ENCODE measurements at regions not wholly inside any gene's neighbourhood (a gene's known extent, or its start where the extent isn't known, plus 50 kb on each side); places are given as distances from the start of the nearest gene placed in this dataset.

DNA sequence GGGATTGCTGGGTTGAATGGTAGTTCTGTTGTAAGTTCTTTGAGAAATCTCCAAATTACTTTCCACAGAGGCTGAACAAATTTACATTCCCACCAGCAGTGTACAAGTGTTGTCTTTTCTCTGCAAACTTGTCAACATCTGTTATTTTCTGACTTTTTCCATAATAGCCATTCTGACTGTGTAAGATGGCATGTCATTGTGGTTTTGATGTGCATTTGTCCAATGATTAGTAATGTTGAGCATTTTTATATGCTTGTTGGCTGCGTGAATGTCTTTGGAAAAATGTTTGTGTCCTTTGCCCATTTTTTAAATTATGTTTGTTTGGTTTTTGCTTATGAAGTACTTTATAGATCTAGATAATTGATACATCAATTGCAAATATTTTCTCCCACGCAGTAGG is 1025.0 kb downstream of the JRKL start:
- no peaks in the 10 kb centered on the region for H3K4me1 Mint-ChIP-seq (ENCODE audit: low read depth)
- peaks cover 18% of the 10 kb centered on the region for H3K9me3 Mint-ChIP-seq
- no peak overlapping the region for H3K27ac Mint-ChIP-seq
- H3K4me3 Mint-ChIP-seq = no peak overlapping the region
- CTCF ChIA-PET = no interaction called here
- DNase-seq = no peak
- no peaks in the 10 kb centered on the region for H3K36me3 Mint-ChIP-seq
- intact Hi-C loops (cut with micrococcal nuclease) = no loop called here
- POLR2A ChIA-PET = no interaction called here
- H3K27me3 Mint-ChIP-seq = no peaks in the 10 kb centered on the region

DNA sequence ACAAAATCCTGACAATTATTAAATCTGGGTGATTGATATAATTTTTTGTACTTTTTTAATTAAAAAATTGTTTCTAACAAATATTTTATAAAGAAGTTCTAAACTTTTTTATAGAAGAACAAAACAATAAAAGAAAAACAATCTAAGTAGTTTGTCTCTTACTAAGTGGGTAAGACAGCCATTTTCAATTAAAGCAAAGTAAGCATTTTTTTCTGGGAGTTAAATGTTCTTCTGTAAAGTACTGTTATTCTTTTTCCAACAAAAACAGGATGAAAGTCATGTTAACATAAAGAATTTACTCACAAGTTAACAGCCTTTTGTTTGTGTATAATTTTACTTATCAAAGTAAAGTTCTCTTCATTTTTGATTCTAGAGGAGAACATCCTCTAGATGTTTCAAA is 1029.9 kb downstream of the JRKL start:
- Mint-ChIP-seq H3K4me1 (ENCODE audit: low read depth) (no peaks in the 10 kb centered on the region), H3K9me3 (peaks cover 5% of the 10 kb centered on the region), H3K27ac (no peak overlapping the region), H3K36me3 (no peaks in the 10 kb centered on the region), H3K4me3 (no peak overlapping the region), H3K27me3 (no peaks in the 10 kb centered on the region)
- intact Hi-C loops (cut with micrococcal nuclease) = no loop called here
- ChIA-PET POLR2A (no interaction called here), CTCF (no interaction called here)
- no peak for DNase-seq

DNA sequence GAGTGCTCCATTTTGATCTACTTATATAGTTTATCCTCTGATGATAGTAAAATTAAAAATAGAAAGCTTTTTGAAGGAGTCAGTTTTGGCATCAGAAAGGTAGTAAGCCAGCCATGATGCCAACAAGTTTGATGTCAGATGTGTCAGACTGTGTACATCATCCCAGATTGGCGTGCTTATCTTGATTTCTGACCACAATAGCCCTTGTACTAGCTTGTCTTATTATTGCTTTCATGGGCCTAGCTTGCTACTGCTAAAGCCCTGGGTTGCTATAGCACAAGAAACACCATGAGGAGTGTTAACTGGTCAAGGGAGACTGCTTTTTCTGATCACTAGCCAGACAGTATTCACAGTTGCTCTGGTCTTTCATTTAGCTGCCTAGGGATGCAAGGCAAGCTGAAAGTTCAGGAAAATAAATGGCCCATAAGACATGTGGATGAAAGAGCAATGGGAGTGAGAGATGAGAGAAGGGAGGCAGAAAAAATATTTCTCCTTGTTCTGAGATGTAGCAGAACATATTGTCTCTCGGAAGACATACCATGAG is 1038.5 kb downstream of the JRKL start:
- no peak for DNase-seq
- intact Hi-C loops (cut with micrococcal nuclease) = no loop called here
- CTCF ChIA-PET = no interaction called here
- H3K27ac Mint-ChIP-seq = no peak overlapping the region
- H3K27me3 Mint-ChIP-seq = no peaks in the 10 kb centered on the region
- H3K36me3 Mint-ChIP-seq = no peaks in the 10 kb centered on the region
- peaks cover 4% of the 10 kb centered on the region for H3K9me3 Mint-ChIP-seq
- no peaks in the 10 kb centered on the region for H3K4me1 Mint-ChIP-seq (ENCODE audit: low read depth)
- POLR2A ChIA-PET = no interaction called here
- no peak overlapping the region for H3K4me3 Mint-ChIP-seq

DNA sequence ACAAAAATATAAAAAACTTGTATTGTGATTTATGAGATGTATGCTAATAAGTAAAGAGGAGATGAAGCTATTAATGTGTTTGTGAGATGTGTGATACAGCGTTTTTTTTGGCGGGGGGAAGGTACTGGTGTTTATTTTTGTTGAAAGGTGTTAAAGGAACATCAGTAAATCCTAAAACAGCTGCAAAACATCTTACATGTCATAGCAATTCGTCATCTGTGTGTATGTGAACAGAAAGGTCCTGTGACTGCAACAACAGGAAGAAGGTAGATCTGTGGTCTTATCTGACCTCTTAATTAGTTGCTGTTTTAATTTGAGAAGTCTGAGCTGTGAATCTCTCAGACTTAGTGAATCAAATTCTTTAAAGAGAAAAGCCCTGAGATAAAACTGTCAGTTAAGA is 1041.1 kb downstream of the JRKL start:
- intact Hi-C loops (cut with micrococcal nuclease) = no loop called here
- H3K4me3 Mint-ChIP-seq = no peak overlapping the region

DNA sequence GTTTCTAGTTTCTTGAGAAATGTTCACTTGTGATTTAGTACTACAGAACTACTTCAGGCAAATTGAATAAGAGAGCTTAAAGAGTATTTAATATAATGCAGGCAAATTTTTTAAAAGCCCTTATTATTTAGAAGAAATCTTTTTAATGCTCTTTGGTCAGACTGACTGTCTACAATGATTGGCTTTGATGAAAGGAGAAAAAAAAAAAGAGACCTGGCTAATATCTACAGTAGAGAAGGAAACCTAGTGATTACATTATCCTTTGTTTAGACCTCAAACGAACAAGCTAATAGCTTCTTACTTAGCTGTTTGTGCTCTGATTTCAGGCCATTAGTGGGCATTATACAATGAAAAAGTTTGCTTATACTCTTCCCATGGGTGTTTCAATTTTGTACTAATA is 1043.1 kb downstream of the JRKL start:
- Mint-ChIP-seq H3K4me3 (no peak overlapping the region), H3K9me3 (peaks cover 4% of the 10 kb centered on the region), H3K27ac (no peak overlapping the region), H3K27me3 (no peaks in the 10 kb centered on the region), H3K4me1 (ENCODE audit: low read depth) (no peaks in the 10 kb centered on the region), H3K36me3 (no peaks in the 10 kb centered on the region)
- ChIA-PET POLR2A (no interaction called here), CTCF (no interaction called here)
- intact Hi-C loops (cut with micrococcal nuclease) = no loop called here
- no peak for DNase-seq

More for the DNA sequence above, 1041.1 kb downstream of the JRKL start:
- CTCF ChIA-PET = no interaction called here
- DNase-seq = no peak
- Mint-ChIP-seq H3K9me3 (peaks cover 4% of the 10 kb centered on the region), H3K36me3 (no peaks in the 10 kb centered on the region), H3K27ac (no peak overlapping the region), H3K4me1 (ENCODE audit: low read depth) (no peaks in the 10 kb centered on the region), H3K27me3 (no peaks in the 10 kb centered on the region)
- POLR2A ChIA-PET = no interaction called here

DNA sequence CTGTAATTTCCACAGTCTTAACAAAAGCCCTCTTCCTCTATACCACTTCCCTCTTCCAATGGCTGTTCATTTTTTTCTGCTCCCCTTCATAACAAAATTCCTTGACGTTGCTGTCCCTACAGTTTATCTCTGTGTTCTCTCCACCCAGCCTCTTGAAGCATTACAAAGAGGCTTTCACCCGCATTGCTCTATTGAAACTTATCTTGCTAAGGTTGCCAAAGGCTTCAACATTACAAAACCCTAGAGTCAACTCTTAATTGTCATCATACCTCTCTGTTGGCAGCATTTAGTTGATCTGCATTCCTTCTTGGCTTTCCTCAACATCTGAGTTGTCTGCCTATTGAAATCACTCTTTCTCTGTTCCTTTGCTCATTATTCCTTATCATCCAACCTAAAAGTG is 1055.7 kb downstream of the JRKL start:
- Mint-ChIP-seq H3K4me1 (ENCODE audit: low read depth) (no peaks in the 10 kb centered on the region), H3K4me3 (no peak overlapping the region), H3K36me3 (no peaks in the 10 kb centered on the region), H3K27me3 (no peaks in the 10 kb centered on the region), H3K9me3 (peaks cover 13% of the 10 kb centered on the region), H3K27ac (no peak overlapping the region)
- POLR2A ChIA-PET = no interaction called here
- intact Hi-C loops (cut with micrococcal nuclease) = no loop called here
- CTCF ChIA-PET = no interaction called here
- no peak for DNase-seq

DNA sequence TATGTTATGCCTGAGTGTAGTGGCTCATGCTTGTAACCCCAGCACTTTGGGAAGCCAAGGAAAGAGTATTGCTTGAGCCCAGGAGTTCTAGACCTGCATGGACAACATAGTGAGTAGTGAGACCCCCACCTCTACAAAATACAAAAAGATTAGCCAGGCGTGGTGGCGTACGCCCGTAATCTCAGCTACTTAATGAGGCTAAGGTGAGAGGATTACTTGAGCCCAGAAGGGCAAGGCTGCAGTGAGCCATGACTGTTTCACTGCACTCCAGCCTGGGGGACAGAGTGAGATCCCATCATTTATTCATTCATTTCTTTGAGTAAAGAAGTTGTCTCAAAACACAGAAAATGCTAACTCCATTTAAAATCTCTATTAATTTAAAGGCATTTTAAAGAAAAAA is 1061.6 kb downstream of the JRKL start:
- DNase-seq = no peak
- peaks cover 16% of the 10 kb centered on the region for H3K9me3 Mint-ChIP-seq
- no peak overlapping the region for H3K4me3 Mint-ChIP-seq
- intact Hi-C loops (cut with micrococcal nuclease) = no loop called here
- no peaks in the 10 kb centered on the region for H3K27me3 Mint-ChIP-seq
- ChIA-PET POLR2A (no interaction called here), CTCF (no interaction called here)
- no peaks in the 10 kb centered on the region for H3K4me1 Mint-ChIP-seq (ENCODE audit: low read depth)
- no peaks in the 10 kb centered on the region for H3K36me3 Mint-ChIP-seq
- no peak overlapping the region for H3K27ac Mint-ChIP-seq

DNA sequence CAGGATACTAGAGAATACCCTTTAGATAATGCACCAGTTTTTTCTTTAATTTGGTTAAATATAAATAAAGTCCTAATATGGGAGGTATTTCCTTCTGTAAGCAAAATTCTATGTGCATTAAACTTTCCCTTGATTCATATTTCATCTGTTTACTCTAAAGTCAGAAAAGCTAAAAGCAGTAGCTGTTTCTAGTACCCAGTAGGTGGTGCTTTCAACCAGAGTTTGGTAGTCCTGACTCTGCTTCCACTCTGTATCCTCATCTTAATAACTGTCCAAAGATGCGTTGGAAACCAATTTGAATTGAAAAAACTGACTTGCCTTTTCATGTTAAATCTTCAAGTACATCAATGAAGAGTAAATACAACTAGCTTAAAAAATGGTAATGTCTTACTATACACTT is 1065.2 kb downstream of the JRKL start:
- peaks cover 25% of the 10 kb centered on the region for H3K9me3 Mint-ChIP-seq

DNA sequence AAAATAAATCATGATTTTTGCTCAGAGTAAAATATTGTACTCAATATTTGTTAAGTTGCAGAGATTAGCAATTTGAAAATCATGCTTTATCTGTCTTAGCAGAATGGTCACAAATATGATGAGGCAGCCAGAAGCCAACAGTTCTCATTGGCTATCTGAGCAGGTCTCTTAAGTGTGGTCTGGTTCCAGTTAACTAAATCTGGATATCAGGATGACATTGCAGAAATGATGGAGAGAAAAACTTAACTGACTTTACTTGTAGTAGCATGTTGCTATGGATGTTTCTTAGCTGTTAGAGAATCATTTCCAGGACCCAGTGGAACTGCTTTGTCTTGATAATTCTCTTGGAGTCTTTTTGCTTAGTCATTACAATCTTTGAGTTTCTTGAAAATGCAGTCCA is 1070.3 kb downstream of the JRKL start:
- no peak overlapping the region for H3K4me3 Mint-ChIP-seq
- no peaks in the 10 kb centered on the region for H3K36me3 Mint-ChIP-seq
- POLR2A ChIA-PET = no interaction called here
- CTCF ChIA-PET = no interaction called here
- no peaks in the 10 kb centered on the region for H3K27me3 Mint-ChIP-seq
- no peak overlapping the region for H3K27ac Mint-ChIP-seq
- H3K4me1 Mint-ChIP-seq (ENCODE audit: low read depth) = no peaks in the 10 kb centered on the region
- intact Hi-C loops (cut with micrococcal nuclease) = no loop called here
- H3K9me3 Mint-ChIP-seq = peaks cover 46% of the 10 kb centered on the region
- no peak for DNase-seq

More for the DNA sequence above, 1065.2 kb downstream of the JRKL start:
- intact Hi-C loops (cut with micrococcal nuclease) = no loop called here
- no peak overlapping the region for H3K4me3 Mint-ChIP-seq
- ChIA-PET POLR2A (no interaction called here), CTCF (no interaction called here)
- no peaks in the 10 kb centered on the region for H3K36me3 Mint-ChIP-seq
- DNase-seq = no peak
- H3K27me3 Mint-ChIP-seq = no peaks in the 10 kb centered on the region
- H3K27ac Mint-ChIP-seq = no peak overlapping the region
- no peaks in the 10 kb centered on the region for H3K4me1 Mint-ChIP-seq (ENCODE audit: low read depth)

DNA sequence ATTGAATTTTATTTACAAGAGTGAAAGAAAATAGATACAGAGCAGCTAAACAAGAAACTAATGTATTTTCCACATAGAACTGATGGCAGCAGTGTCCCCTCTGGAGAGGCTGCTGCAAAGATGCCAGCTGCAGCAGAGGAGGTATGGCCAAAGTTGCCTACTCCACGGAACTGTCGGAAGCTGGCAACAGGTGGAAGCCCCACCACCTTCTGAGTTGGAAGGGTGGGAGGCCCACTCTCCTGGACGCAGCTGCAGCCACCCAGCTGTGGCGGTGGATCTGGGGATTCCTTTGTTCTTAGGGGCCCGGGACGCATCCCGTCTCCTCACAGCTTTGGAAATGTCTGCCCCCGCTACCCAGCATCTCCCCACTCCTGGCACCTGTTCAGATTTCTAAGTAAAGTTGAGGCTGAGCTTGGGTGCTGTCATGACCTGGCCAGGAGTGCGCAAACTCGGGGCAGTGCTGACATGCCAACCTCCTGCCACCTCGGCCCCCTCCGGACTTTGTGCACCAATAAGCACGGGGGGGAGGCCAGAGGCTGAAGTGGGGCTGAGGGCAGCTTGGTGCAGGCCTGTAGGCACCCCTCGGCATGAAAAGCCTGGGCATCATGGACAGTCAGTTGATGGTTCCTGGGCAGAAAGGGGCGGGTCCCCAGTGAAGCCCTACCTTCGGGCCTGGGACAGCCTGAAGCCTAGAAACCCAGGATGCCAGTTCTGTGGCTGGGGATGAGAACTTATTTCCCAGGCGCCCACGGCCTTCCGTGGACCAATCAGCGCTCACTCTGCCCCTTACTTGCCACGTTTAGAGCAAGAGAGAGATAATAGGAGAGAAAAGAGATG is 1071.4 kb downstream of the JRKL start:
- intact Hi-C loops (cut with micrococcal nuclease) = no loop called here
- DNase-seq = no peak
- H3K4me3 Mint-ChIP-seq = no peak overlapping the region
- POLR2A ChIA-PET = no interaction called here
- no peaks in the 10 kb centered on the region for H3K4me1 Mint-ChIP-seq (ENCODE audit: low read depth)
- CTCF ChIA-PET = no interaction called here
- H3K27me3 Mint-ChIP-seq = no peaks in the 10 kb centered on the region
- no peaks in the 10 kb centered on the region for H3K36me3 Mint-ChIP-seq
- H3K9me3 Mint-ChIP-seq = peaks cover 40% of the 10 kb centered on the region
- no peak overlapping the region for H3K27ac Mint-ChIP-seq

DNA sequence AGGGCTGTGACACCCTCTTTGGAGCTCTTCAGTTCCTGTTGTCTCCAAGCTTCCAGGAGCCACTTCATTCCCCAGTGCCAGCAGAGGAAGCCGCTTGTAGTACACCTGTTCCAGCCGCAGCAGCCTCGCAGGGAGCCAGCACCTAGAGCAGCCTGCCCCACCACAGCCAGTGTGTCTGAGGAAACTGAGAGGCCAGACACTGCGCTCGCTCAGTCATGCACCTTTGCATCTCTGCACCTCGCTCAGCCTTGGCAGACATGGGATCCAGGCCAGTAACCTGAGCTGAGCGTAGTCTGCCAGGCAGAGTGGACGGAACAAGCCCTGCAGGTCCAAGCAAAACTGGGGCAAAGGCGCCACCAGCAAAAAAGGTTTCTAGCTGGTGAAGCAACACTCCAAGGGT is 1072.1 kb downstream of the JRKL start:
- Mint-ChIP-seq H3K4me1 (ENCODE audit: low read depth) (no peaks in the 10 kb centered on the region), H3K27me3 (no peaks in the 10 kb centered on the region), H3K36me3 (no peaks in the 10 kb centered on the region), H3K4me3 (no peak overlapping the region), H3K9me3 (peaks cover 40% of the 10 kb centered on the region), H3K27ac (no peak overlapping the region)
- ChIA-PET CTCF (no interaction called here), POLR2A (no interaction called here)
- intact Hi-C loops (cut with micrococcal nuclease) = no loop called here
- DNase-seq = no peak

DNA sequence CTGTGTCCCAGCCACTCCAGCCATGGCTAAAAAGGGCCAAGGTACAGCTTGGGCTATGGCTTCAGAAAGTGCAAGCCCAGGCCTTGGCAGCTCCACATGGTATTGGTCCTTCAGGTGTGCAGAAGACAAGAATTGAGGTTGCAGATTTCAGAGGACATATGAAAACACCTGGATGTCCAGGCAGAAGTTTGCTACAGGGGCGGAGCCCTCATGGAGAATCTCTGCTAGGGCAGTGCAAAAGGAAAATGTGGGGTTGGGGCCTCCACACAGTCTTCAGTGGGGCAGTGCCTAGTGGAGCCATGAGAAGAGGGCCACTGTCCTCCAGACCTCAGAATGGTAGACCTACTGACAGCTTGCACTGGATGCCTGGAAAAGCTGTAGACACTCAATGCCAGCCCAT is 1074.1 kb downstream of the JRKL start:
- Mint-ChIP-seq H3K27ac (no peak overlapping the region), H3K36me3 (no peaks in the 10 kb centered on the region), H3K4me1 (ENCODE audit: low read depth) (no peaks in the 10 kb centered on the region), H3K9me3 (peaks cover 32% of the 10 kb centered on the region), H3K4me3 (no peak overlapping the region), H3K27me3 (no peaks in the 10 kb centered on the region)
- intact Hi-C loops (cut with micrococcal nuclease) = no loop called here
- DNase-seq = no peak
- ChIA-PET CTCF (no interaction called here), POLR2A (no interaction called here)

DNA sequence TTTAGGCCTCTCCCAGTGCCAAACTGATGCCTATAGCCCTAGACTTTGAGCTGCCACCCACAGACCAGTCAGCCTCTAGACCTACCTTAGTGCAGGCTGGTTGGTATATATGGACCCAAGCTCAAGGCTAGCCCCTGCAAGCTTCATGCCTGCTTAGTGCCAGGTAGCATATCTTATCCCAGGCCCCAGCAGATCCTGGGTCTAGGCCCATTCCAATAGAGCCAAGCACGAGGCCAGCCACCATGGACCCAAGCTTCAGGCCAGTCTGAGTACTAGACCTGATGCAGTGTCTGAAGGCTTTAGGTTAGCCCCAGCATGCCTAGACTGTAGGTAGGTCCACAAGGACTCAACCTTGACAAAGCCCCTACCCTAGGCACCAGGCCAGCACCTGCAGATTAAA is 1081.7 kb downstream of the JRKL start:
- intact Hi-C loops (cut with micrococcal nuclease) = no loop called here
- Mint-ChIP-seq H3K27ac (no peak overlapping the region), H3K27me3 (no peaks in the 10 kb centered on the region), H3K36me3 (no peaks in the 10 kb centered on the region), H3K4me1 (ENCODE audit: low read depth) (no peaks in the 10 kb centered on the region), H3K4me3 (no peak overlapping the region), H3K9me3 (peaks cover 31% of the 10 kb centered on the region)
- no peak for DNase-seq
- POLR2A ChIA-PET = no interaction called here
- CTCF ChIA-PET = no interaction called here

Measured in activated CD4-positive, alpha-beta memory T cell treated with anti-CD3 and anti-CD28 coated beads for 36 hours (primary cell).